KG1 (cell line): ENCODE measurements at regions not wholly inside any gene's neighbourhood (a gene's known extent, or its start where the extent isn't known, plus 50 kb on each side); places are given as distances from the start of the nearest gene placed in this dataset.

ENCODE experiments used
- DNase-seq: peaks from one replicate; lab custom pipeline; 2025; lab: John Stamatoyannopoulos, UW

- no peak for DNase-seq
Measured at GRCh38 chr6:92634561-92634960, 784.8 kb downstream of the EPHA7 start.

- DNase-seq, result no peak
Measured at GRCh38 chr6:92623431-92623830, 795.9 kb downstream of the EPHA7 start.

GRCh38 chr6:92617721-92618120 lies 801.6 kb downstream of the EPHA7 start:
- no peak for DNase-seq

- DNase-seq, result no peak
Measured at GRCh38 chr6:92608751-92609150, 810.6 kb downstream of the EPHA7 start.

GRCh38 chr6:92593201-92593600 lies 826.2 kb downstream of the EPHA7 start:
- no peak for DNase-seq

- no peak for DNase-seq
Measured at GRCh38 chr6:92589996-92590395, 829.4 kb downstream of the EPHA7 start.

- DNase-seq, result no peak
Measured at GRCh38 chr6:92588148-92588547, 831.2 kb downstream of the EPHA7 start.

- DNase-seq, result no peak
Measured at GRCh38 chr6:92587525-92587924, 831.8 kb downstream of the EPHA7 start.

- no peak for DNase-seq
Measured at GRCh38 chr6:92586236-92586977, 833.0 kb downstream of the EPHA7 start.

GRCh38 chr6:92582211-92582610 lies 837.1 kb downstream of the EPHA7 start:
- DNase-seq, result no peak

GRCh38 chr6:92577077-92577719 lies 842.2 kb downstream of the EPHA7 start:
- DNase-seq, result no peak

GRCh38 chr6:92568541-92568940 lies 850.8 kb downstream of the EPHA7 start:
- no peak for DNase-seq

- no peak for DNase-seq
Measured at GRCh38 chr6:92566632-92567031, 852.7 kb downstream of the EPHA7 start.

GRCh38 chr6:92564376-92564775 lies 855.0 kb downstream of the EPHA7 start:
- DNase-seq, result no peak

- DNase-seq, result no peak
Measured at GRCh38 chr6:92559611-92560010, 859.7 kb downstream of the EPHA7 start.

- DNase-seq, result no peak
Measured at GRCh38 chr6:92559003-92559402, 860.4 kb downstream of the EPHA7 start.

- DNase-seq, result no peak
Measured at GRCh38 chr6:92550501-92550900, 868.9 kb downstream of the EPHA7 start.

GRCh38 chr6:92545861-92546260 lies 873.5 kb downstream of the EPHA7 start:
- no peak for DNase-seq

- no peak for DNase-seq
Measured at GRCh38 chr6:92541448-92542060, 877.8 kb downstream of the EPHA7 start.

GRCh38 chr6:92538926-92539325 lies 880.4 kb downstream of the EPHA7 start:
- no peak for DNase-seq

- DNase-seq, result no peak
Measured at GRCh38 chr6:92538275-92538674, 881.1 kb downstream of the EPHA7 start.

- DNase-seq, result no peak
Measured at GRCh38 chr6:92534109-92534508, 885.2 kb downstream of the EPHA7 start.

GRCh38 chr6:92522589-92522988 lies 896.8 kb downstream of the EPHA7 start:
- no peak for DNase-seq
